NCI-H2081 (cell line): ENCODE measurements at regions not wholly inside any gene's neighbourhood (a gene's known extent, or its start where the extent isn't known, plus 50 kb on each side); places are given as distances from the start of the nearest gene placed in this dataset.
"Not testable (repeated sequence)": the region's sequence is repeated elsewhere in the genome, so short reads cannot be mapped to it uniquely, and the experiment has no call there.

Source experiments
- DNase-seq, 2 experiments: peaks; one replicate each; lab custom pipeline; 2025; lab: John Stamatoyannopoulos, UW

DNA sequence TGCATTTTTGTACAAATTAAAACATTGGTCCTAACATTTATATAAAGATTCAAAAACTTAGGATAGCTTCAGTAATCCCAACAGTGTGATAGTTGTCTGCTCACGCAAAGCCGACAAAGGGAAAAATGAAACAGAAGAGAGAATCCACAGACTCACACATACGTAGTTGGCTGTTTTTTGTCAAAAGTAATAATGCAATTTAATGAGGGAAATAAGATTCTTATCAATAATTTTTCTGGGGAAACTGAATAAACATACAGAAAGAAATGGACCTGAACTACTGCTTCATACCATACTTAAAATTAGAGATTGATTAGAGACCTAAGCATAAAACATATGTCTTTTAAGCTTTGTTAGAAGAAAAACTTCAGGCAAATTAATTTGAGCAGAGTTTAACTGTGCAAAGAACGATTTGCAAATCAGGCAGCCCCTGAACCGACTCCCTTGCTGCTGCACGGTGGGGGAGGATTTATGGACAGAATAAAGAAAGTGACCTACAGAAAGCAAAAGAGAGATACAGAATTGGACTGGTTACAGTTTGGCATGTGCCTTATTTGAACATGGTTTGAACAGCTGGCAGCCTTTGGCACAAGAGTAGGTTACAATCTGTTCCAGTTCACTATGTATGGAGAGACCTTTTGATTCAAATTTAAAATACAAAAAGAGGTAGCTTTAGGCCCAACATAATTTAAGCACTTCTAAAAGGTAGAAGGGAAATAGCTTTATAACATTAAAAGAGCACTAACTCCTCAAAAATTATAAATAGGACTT, 64.9 kb upstream of the CTSV start:
- DNase-seq = peak; percentile 51 to 88

DNA sequence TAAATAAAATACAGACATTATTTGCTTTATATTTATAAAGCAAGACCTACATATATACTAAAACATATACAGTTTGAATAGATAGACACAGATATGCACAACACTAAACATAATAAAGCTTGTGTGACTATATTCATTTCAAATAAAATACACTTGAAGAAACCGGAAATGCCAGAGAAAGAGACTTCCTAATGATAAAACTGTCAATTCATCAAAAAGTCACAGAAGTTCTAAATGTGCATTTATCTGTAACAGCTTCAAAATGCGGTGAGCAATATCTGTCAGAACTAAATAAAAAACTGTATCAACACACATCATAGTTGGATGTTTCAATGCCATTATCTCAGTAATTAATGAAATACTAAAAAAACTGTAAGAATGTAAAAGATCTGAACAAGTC, 60.6 kb upstream of the CTSV start:
- DNase-seq = not testable (repeated sequence)

DNA sequence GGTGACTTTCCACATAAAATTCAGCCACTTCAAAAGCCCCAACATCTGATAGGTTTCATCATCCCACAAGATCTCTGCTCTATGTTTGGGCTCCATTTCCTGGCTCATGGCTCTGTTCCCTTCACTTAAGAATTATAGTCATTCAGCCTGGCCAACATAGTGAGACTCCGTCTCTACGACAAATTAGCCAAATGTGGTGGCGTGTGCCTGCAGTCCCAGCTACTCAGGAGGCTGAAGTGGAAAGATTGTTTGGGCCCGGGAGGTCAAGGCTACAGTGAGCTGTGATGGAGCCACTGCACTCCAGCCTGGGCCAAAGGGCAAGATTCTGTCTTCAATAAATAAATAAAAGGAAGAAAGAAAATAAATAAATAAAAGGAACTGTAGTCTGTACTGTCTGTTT, 57.9 kb upstream of the CTSV start:
- DNase-seq = no peak

DNA sequence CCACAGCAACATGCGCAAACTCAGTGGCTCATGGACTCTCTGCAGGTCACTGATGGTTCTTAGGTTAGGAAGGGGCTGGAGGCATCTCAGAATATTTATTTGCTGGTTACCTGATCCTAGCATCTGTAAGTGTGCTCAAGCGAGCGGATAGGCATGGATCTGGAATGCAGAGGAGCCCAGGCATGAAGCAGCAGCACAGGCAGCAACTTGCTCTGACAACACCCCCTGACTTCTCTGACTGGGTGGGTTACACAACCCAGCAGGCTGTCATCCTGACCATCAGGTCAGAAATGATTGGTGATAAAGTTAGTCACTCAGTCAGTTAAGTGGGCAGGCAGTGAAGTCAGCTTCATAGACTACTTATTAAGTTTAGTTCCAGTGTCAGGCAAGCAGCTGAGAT, 50.4 kb upstream of the CTSV start:
- DNase-seq = not testable (repeated sequence)
